ENCODE measurements at regions not wholly inside any gene's neighbourhood (a gene's known extent, or its start where the extent isn't known, plus 50 kb on each side); places are given as distances from the start of the nearest gene placed in this dataset.

- TF ChIP-seq ZNF609 (CRISPR knock-in tag; IDR thresholded peaks at IDR 0.05; ENCODE audit: borderline replicate concordance) (no peak), DMTF1 (CRISPR knock-in tag; IDR thresholded peaks at IDR 0.05) (no peak), ZNF740 (CRISPR knock-in tag; IDR thresholded peaks at IDR 0.05) (no peak), SNRNP70 (IDR thresholded peaks at IDR 0.05; ENCODE audit: low read depth, low read length) (no peak), HOXA3 (CRISPR knock-in tag; IDR thresholded peaks at IDR 0.05) (no peak), HCFC1 (IDR thresholded peaks at IDR 0.05; ENCODE audit: low read depth, low read length) (no peak), NR2F1 (CRISPR knock-in tag; IDR thresholded peaks at IDR 0.05) (no peak), NCOA5 (CRISPR knock-in tag; IDR thresholded peaks at IDR 0.05) (no peak), SP140L (CRISPR knock-in tag; IDR thresholded peaks at IDR 0.05; ENCODE audit: borderline replicate concordance) (no peak), ELK4 (CRISPR knock-in tag; IDR thresholded peaks at IDR 0.05; ENCODE audit: borderline replicate concordance) (no peak), ZBTB4 (CRISPR knock-in tag; IDR thresholded peaks at IDR 0.05; ENCODE audit: borderline replicate concordance) (no peak), FIP1L1 (IDR thresholded peaks at IDR 0.05; ENCODE audit: borderline replicate concordance, insufficient read depth, low read depth, low read length) (no peak), ZNF747 (CRISPR knock-in tag; IDR thresholded peaks at IDR 0.05; ENCODE audit: borderline replicate concordance) (no peak), PLRG1 (conservative IDR thresholded peaks at IDR 0.05) (no peak), DR1 (CRISPR knock-in tag; IDR thresholded peaks at IDR 0.05) (no peak), ZNF674 (CRISPR knock-in tag; IDR thresholded peaks at IDR 0.05; ENCODE audit: low read depth) (no peak), ZNF7 (CRISPR knock-in tag; IDR thresholded peaks at IDR 0.05) (no peak)
These were observed 325.8 kb upstream of the DIO3 start (continued) for GRCh38 chr14:101235335-101236103.
